Loucy (cell line): ENCODE measurements at regions not wholly inside any gene's neighbourhood (a gene's known extent, or its start where the extent isn't known, plus 50 kb on each side); places are given as distances from the start of the nearest gene placed in this dataset.

Experiments used
- H2AFZ ChIP-seq: fragments of 200-600 bp; sonication (generic); 2 replicates; pipeline ENCODE4 v1.6.0; 2016; ENCODE audit warnings: antibody characterized with exemption, mild to moderate bottlenecking, low read length, moderate library complexity
- H3F3A ChIP-seq: fragments of 200-600 bp; 2 replicates; pipeline ENCODE4 v1.6.0; 2016; ENCODE audit warnings: antibody characterized with exemption, low read depth, mild to moderate bottlenecking
- H3K27me3 ChIP-seq: fragments of 200-600 bp; sonication (generic); 2 replicates; pipeline ENCODE4 v1.6.1; 2014; ENCODE audit warnings: low read length, mild to moderate bottlenecking; ENCODE audit not compliant: insufficient read depth, poor library complexity, severe bottlenecking
- H3K36me3 ChIP-seq: fragments of 200-600 bp; sonication (generic); 2 replicates; pipeline ENCODE4 v1.6.1; 2016; ENCODE audit warnings: low read length; ENCODE audit not compliant: insufficient read depth
- H3K4me1 ChIP-seq: fragments of 200-600 bp; sonication (generic); 2 replicates; pipeline ENCODE4 v1.5.1; 2014; ENCODE audit warnings: low read length, mild to moderate bottlenecking; ENCODE audit not compliant: insufficient read depth, poor library complexity, severe bottlenecking
- H3K4me2 ChIP-seq: fragments of 200-600 bp; sonication (generic); 2 replicates; pipeline ENCODE4 v1.6.0; 2014; ENCODE audit warnings: antibody characterized with exemption, low read length, low read depth, mild to moderate bottlenecking; ENCODE audit not compliant: poor library complexity, severe bottlenecking
- H3K4me3 ChIP-seq: fragments of 200-600 bp; sonication (generic); 2 replicates; pipeline ENCODE4 v1.5.1; 2014; ENCODE audit warnings: low read length, mild to moderate bottlenecking, mixed read lengths; ENCODE audit not compliant: poor library complexity, severe bottlenecking
- H3K79me2 ChIP-seq: fragments of 200-600 bp; sonication (generic); 2 replicates; pipeline ENCODE4 v1.6.1; 2014; ENCODE audit warnings: low read length; ENCODE audit not compliant: insufficient read depth
- H3K9ac ChIP-seq: fragments of 200-600 bp; sonication (generic); 2 replicates; pipeline ENCODE4 v1.6.0; 2014; ENCODE audit warnings: mild to moderate bottlenecking, low read depth, low read length, moderate library complexity; ENCODE audit not compliant: poor library complexity, severe bottlenecking
- H3K9me2 ChIP-seq: fragments of 200-600 bp; sonication (generic); replicated peaks from 2 replicates; pipeline ENCODE4 v1.6.1; 2016; ENCODE audit warnings: low read depth, low read length, mixed read lengths
- H3K9me3 ChIP-seq: fragments of 200-600 bp; sonication (generic); 2 replicates; pipeline ENCODE4 v1.6.1; 2014; ENCODE audit warnings: mild to moderate bottlenecking, antibody characterized with exemption, low read length, low read depth; ENCODE audit not compliant: insufficient read depth
- H4K20me1 ChIP-seq: fragments of 200-600 bp; sonication (generic); 2 replicates; pipeline ENCODE4 v1.6.0; 2014; ENCODE audit warnings: antibody characterized with exemption, low read length, mild to moderate bottlenecking; ENCODE audit not compliant: insufficient read depth, poor library complexity, severe bottlenecking
- EZH2phosphoT487 ChIP-seq: fragments of 200-600 bp; IDR thresholded peaks from 2 replicates; pipeline ENCODE4 v1.6.1; 2018; ENCODE audit warnings: antibody characterized with exemption, mild to moderate bottlenecking, moderate library complexity, borderline replicate concordance
- TF ChIP-seq, protein P1 (sequence below): fragments of 200-600 bp; sonication (generic); conservative IDR thresholded peaks from 2 replicates; pipeline ENCODE4 v1.5.1; 2014; ENCODE audit warnings: mild to moderate bottlenecking, antibody characterized with exemption, low read length

DNA sequence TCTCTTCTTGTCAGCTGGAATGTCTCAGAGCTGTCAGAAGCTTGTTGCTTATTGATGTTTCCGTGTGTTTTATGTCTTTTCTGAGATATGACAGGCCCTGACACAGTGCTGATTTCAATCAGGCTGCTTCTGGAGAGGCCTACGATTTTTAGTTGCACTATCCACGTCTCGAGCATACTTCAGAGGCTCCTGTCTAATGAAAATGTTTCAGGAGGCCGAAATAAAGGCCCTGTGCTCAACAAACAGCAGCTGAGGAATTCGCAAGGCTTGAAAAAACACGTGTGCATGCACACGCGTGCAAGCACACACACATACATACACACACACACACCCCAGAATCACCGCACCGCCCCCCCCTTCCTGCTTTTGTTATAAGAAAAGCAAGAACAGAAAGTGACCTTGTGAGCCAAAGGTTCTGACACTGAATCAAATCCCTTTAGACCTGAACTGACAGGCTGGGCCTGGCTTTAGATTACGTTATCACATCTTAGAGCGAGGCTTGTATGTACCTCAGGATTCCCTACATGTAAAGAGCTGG is 296.6 kb downstream of the NR2F2 start:
- Histone ChIP-seq H2AFZ (0 out of 2 replicates have a peak overlapping the region, but pooled peaks have one; percentile 10), H3K9me3 (no peaks in the 10 kb centered on the region)

DNA sequence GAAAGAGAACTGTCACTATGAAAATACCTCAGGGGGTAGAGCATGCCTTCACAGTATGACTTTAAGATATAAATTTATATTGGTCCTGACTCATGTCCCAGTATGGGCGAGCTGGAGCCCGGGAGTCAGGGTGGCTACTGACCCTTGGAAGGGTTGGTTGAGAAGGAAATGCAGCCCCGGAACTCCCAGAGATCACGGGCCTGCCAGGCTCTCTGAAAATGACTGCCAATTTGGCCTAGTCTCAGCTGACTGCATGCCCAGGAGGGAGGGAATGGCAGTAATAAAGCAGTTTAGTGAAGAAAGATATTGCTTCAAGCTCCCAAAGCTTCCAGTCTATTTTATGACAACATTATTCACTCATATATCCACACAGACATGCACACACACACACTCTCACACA is 299.0 kb downstream of the NR2F2 start:
- H3K27me3 ChIP-seq = no peaks in the 10 kb centered on the region
- TF ChIP-seq, protein P1, sequence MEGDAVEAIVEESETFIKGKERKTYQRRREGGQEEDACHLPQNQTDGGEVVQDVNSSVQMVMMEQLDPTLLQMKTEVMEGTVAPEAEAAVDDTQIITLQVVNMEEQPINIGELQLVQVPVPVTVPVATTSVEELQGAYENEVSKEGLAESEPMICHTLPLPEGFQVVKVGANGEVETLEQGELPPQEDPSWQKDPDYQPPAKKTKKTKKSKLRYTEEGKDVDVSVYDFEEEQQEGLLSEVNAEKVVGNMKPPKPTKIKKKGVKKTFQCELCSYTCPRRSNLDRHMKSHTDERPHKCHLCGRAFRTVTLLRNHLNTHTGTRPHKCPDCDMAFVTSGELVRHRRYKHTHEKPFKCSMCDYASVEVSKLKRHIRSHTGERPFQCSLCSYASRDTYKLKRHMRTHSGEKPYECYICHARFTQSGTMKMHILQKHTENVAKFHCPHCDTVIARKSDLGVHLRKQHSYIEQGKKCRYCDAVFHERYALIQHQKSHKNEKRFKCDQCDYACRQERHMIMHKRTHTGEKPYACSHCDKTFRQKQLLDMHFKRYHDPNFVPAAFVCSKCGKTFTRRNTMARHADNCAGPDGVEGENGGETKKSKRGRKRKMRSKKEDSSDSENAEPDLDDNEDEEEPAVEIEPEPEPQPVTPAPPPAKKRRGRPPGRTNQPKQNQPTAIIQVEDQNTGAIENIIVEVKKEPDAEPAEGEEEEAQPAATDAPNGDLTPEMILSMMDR = no peak
- no peak for TF ChIP-seq EZH2phosphoT487
- no peaks in the 10 kb centered on the region for H3K9me3 ChIP-seq
- no peaks in the 10 kb centered on the region for H3K79me2 ChIP-seq
- no peaks in the 10 kb centered on the region for H3K4me1 ChIP-seq
- H3K4me2 ChIP-seq = no peak overlapping the region
- H3K9me2 ChIP-seq = no peaks in the 10 kb centered on the region
- H3K4me3 ChIP-seq = no peak overlapping the region
- no peak overlapping the region for H3K9ac ChIP-seq
- no peaks in the 10 kb centered on the region for H3K36me3 ChIP-seq
- H3F3A ChIP-seq = no peaks in the 10 kb centered on the region
- no peak overlapping the region for H2AFZ ChIP-seq
- H4K20me1 ChIP-seq = no peaks in the 10 kb centered on the region

More for the DNA sequence above, 296.6 kb downstream of the NR2F2 start:
- Histone ChIP-seq H3K4me3 (no peak overlapping the region), H3K4me2 (no peak overlapping the region), H3K4me1 (no peaks in the 10 kb centered on the region), H3K79me2 (no peaks in the 10 kb centered on the region), H3K9me2 (no peaks in the 10 kb centered on the region), H3K9ac (no peak overlapping the region), H3K27me3 (no peaks in the 10 kb centered on the region), H4K20me1 (no peaks in the 10 kb centered on the region), H3F3A (no peaks in the 10 kb centered on the region), H3K36me3 (no peaks in the 10 kb centered on the region)
- TF ChIP-seq, protein P1 = no peak
- no peak for TF ChIP-seq EZH2phosphoT487

GRCh38 chr15:96638793-96639192 is 308.3 kb downstream of the NR2F2 start:
- Histone ChIP-seq H2AFZ (no peak overlapping the region), H3K4me1 (no peaks in the 10 kb centered on the region), H3K9me2 (no peaks in the 10 kb centered on the region), H3K9me3 (no peaks in the 10 kb centered on the region), H3K9ac (no peak overlapping the region), H3K4me2 (no peak overlapping the region), H3F3A (no peaks in the 10 kb centered on the region), H3K27me3 (no peaks in the 10 kb centered on the region), H3K36me3 (no peaks in the 10 kb centered on the region), H4K20me1 (no peaks in the 10 kb centered on the region), H3K4me3 (no peak overlapping the region), H3K79me2 (no peaks in the 10 kb centered on the region)
- TF ChIP-seq, protein P1 = no peak
- no peak for TF ChIP-seq EZH2phosphoT487
